C4-2B (cell line): ENCODE measurements at regions not wholly inside any gene's neighbourhood (a gene's known extent, or its start where the extent isn't known, plus 50 kb on each side); places are given as distances from the start of the nearest gene placed in this dataset.

ENCODE experiments used
- ZFX ChIP-seq: fragments of 450-650 bp; IDR thresholded peaks from 2 replicates; pipeline ENCODE4 v1.6.1; 2017
- TF ChIP-seq, protein P1 (sequence below): fragments of 450-650 bp; conservative IDR thresholded peaks from 2 replicates; pipeline ENCODE4 v1.5.1; 2017; ENCODE audit warnings: mild to moderate bottlenecking

DNA sequence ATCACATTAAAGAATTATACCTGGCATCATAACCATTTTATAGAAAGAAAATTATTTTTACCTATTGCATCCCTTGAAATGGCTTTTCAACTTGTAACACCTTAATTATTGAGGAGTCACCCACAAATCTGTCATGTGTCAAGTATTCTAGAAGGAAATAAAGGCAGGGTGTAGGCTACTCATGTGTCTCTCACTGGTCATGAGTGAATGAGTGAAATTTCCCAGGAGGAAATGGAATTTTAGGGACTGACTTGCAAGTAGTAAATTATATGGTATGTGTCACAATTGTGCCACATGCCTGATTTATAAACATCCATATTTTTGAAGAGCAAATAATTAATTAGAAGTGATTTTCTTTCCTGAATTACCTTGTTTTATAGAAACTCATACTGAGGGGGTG lies 310.5 kb upstream of the ADAMTS9 start:
- TF ChIP-seq, protein P1, sequence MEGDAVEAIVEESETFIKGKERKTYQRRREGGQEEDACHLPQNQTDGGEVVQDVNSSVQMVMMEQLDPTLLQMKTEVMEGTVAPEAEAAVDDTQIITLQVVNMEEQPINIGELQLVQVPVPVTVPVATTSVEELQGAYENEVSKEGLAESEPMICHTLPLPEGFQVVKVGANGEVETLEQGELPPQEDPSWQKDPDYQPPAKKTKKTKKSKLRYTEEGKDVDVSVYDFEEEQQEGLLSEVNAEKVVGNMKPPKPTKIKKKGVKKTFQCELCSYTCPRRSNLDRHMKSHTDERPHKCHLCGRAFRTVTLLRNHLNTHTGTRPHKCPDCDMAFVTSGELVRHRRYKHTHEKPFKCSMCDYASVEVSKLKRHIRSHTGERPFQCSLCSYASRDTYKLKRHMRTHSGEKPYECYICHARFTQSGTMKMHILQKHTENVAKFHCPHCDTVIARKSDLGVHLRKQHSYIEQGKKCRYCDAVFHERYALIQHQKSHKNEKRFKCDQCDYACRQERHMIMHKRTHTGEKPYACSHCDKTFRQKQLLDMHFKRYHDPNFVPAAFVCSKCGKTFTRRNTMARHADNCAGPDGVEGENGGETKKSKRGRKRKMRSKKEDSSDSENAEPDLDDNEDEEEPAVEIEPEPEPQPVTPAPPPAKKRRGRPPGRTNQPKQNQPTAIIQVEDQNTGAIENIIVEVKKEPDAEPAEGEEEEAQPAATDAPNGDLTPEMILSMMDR, result no peak
- no peak for TF ChIP-seq ZFX
